ENCODE measurements at regions not wholly inside any gene's neighbourhood (a gene's known extent, or its start where the extent isn't known, plus 50 kb on each side); places are given as distances from the start of the nearest gene placed in this dataset.

DNA sequence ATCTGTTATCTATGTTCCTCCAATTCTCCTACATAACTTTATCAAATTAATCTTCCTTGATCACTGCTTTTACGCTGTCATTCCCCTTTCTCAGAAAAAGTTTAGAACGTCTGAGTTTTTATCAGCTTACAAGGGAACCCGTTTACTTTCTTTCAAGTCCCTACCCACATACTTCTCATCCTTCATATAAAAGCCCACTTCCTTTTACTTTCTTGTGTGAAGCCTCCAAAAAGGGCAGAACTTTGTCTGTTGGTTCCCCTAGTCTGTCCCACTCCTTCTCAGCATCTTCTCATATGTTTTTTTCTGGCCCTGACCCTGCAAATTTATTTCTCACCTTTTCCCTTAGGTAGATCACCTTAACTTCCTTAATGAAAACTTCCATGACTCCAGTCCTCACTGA is 106.1 kb downstream of the TFAP2B start:
- TF ChIP-seq, protein P1, sequence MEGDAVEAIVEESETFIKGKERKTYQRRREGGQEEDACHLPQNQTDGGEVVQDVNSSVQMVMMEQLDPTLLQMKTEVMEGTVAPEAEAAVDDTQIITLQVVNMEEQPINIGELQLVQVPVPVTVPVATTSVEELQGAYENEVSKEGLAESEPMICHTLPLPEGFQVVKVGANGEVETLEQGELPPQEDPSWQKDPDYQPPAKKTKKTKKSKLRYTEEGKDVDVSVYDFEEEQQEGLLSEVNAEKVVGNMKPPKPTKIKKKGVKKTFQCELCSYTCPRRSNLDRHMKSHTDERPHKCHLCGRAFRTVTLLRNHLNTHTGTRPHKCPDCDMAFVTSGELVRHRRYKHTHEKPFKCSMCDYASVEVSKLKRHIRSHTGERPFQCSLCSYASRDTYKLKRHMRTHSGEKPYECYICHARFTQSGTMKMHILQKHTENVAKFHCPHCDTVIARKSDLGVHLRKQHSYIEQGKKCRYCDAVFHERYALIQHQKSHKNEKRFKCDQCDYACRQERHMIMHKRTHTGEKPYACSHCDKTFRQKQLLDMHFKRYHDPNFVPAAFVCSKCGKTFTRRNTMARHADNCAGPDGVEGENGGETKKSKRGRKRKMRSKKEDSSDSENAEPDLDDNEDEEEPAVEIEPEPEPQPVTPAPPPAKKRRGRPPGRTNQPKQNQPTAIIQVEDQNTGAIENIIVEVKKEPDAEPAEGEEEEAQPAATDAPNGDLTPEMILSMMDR (conservative IDR thresholded peaks at IDR 0.05; ENCODE audit: low read depth in 2 of 2) = no peak
- TF ChIP-seq POLR2AphosphoS5 (IDR thresholded peaks at IDR 0.05; ENCODE audit: low read depth) (no peak), EZH2 (IDR thresholded peaks at IDR 0.05; ENCODE audit: low read depth, unreplicated experiment) (no peak), EZH2phosphoT487 (IDR thresholded peaks at IDR 0.05; ENCODE audit: unreplicated experiment) (no peak), CREB1 (CRISPR knock-in tag; IDR thresholded peaks at IDR 0.05; ENCODE audit: low read depth) (no peak), NANOG (IDR thresholded peaks at IDR 0.05; ENCODE audit: borderline replicate concordance) (no peak), JUNB (IDR thresholded peaks at IDR 0.05; ENCODE audit: unreplicated experiment) (no peak), ZNF331 (CRISPR knock-in tag; IDR thresholded peaks at IDR 0.05; ENCODE audit: low read depth) (no peak), STAT1 (IDR thresholded peaks at IDR 0.05; ENCODE audit: unreplicated experiment) (no peak), ZNF114 (CRISPR knock-in tag; IDR thresholded peaks at IDR 0.05) (no peak)
- TF ChIP-seq, protein P2, sequence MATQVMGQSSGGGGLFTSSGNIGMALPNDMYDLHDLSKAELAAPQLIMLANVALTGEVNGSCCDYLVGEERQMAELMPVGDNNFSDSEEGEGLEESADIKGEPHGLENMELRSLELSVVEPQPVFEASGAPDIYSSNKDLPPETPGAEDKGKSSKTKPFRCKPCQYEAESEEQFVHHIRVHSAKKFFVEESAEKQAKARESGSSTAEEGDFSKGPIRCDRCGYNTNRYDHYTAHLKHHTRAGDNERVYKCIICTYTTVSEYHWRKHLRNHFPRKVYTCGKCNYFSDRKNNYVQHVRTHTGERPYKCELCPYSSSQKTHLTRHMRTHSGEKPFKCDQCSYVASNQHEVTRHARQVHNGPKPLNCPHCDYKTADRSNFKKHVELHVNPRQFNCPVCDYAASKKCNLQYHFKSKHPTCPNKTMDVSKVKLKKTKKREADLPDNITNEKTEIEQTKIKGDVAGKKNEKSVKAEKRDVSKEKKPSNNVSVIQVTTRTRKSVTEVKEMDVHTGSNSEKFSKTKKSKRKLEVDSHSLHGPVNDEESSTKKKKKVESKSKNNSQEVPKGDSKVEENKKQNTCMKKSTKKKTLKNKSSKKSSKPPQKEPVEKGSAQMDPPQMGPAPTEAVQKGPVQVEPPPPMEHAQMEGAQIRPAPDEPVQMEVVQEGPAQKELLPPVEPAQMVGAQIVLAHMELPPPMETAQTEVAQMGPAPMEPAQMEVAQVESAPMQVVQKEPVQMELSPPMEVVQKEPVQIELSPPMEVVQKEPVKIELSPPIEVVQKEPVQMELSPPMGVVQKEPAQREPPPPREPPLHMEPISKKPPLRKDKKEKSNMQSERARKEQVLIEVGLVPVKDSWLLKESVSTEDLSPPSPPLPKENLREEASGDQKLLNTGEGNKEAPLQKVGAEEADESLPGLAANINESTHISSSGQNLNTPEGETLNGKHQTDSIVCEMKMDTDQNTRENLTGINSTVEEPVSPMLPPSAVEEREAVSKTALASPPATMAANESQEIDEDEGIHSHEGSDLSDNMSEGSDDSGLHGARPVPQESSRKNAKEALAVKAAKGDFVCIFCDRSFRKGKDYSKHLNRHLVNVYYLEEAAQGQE (IDR thresholded peaks at IDR 0.05; ENCODE audit: unreplicated experiment) = no peak
- TF ChIP-seq, protein P3, sequence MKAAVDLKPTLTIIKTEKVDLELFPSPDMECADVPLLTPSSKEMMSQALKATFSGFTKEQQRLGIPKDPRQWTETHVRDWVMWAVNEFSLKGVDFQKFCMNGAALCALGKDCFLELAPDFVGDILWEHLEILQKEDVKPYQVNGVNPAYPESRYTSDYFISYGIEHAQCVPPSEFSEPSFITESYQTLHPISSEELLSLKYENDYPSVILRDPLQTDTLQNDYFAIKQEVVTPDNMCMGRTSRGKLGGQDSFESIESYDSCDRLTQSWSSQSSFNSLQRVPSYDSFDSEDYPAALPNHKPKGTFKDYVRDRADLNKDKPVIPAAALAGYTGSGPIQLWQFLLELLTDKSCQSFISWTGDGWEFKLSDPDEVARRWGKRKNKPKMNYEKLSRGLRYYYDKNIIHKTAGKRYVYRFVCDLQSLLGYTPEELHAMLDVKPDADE (IDR thresholded peaks at IDR 0.05) = no peak
- TF ChIP-seq, protein P4, sequence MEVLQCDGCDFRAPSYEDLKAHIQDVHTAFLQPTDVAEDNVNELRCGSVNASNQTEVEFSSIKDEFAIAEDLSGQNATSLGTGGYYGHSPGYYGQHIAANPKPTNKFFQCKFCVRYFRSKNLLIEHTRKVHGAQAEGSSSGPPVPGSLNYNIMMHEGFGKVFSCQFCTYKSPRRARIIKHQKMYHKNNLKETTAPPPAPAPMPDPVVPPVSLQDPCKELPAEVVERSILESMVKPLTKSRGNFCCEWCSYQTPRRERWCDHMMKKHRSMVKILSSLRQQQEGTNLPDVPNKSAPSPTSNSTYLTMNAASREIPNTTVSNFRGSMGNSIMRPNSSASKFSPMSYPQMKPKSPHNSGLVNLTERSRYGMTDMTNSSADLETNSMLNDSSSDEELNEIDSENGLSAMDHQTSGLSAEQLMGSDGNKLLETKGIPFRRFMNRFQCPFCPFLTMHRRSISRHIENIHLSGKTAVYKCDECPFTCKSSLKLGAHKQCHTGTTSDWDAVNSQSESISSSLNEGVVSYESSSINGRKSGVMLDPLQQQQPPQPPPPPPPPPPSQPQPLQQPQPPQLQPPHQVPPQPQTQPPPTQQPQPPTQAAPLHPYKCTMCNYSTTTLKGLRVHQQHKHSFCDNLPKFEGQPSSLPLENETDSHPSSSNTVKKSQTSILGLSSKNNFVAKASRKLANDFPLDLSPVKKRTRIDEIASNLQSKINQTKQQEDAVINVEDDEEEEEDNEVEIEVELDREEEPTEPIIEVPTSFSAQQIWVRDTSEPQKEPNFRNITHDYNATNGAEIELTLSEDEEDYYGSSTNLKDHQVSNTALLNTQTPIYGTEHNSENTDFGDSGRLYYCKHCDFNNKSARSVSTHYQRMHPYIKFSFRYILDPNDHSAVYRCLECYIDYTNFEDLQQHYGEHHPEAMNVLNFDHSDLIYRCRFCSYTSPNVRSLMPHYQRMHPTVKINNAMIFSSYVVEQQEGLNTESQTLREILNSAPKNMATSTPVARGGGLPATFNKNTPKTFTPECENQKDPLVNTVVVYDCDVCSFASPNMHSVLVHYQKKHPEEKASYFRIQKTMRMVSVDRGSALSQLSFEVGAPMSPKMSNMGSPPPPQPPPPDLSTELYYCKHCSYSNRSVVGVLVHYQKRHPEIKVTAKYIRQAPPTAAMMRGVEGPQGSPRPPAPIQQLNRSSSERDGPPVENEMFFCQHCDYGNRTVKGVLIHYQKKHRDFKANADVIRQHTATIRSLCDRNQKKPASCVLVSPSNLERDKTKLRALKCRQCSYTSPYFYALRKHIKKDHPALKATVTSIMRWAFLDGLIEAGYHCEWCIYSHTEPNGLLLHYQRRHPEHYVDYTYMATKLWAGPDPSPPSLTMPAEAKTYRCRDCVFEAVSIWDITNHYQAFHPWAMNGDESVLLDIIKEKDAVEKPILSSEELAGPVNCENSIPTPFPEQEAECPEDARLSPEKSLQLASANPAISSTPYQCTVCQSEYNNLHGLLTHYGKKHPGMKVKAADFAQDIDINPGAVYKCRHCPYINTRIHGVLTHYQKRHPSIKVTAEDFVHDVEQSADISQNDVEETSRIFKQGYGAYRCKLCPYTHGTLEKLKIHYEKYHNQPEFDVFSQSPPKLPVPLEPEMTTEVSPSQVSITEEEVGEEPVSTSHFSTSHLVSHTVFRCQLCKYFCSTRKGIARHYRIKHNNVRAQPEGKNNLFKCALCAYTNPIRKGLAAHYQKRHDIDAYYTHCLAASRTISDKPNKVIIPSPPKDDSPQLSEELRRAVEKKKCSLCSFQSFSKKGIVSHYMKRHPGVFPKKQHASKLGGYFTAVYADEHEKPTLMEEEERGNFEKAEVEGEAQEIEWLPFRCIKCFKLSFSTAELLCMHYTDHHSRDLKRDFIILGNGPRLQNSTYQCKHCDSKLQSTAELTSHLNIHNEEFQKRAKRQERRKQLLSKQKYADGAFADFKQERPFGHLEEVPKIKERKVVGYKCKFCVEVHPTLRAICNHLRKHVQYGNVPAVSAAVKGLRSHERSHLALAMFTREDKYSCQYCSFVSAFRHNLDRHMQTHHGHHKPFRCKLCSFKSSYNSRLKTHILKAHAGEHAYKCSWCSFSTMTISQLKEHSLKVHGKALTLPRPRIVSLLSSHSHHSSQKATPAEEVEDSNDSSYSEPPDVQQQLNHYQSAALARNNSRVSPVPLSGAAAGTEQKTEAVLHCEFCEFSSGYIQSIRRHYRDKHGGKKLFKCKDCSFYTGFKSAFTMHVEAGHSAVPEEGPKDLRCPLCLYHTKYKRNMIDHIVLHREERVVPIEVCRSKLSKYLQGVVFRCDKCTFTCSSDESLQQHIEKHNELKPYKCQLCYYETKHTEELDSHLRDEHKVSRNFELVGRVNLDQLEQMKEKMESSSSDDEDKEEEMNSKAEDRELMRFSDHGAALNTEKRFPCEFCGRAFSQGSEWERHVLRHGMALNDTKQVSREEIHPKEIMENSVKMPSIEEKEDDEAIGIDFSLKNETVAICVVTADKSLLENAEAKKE (CRISPR knock-in tag; IDR thresholded peaks at IDR 0.05) = no peak
